ENCODE measurements at regions not wholly inside any gene's neighbourhood (a gene's known extent, or its start where the extent isn't known, plus 50 kb on each side); places are given as distances from the start of the nearest gene placed in this dataset.

DNA sequence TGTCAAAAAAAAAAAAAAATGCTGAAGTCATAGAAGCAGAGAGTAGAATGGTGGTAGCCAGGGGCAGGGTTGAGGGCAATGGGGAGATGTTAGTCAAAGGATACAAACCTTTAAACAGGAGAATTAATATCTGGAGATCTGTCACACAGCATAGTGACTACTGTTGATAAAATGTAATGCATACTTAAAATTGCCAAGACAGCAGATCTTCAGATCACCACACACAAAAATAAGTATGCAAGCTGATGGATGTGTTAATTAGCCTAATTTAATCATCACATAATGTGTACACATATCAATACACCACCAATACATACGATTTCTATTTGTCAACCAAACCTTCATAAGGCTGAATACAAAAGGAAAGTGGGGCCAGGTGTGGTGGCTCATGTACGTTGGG lies 83.5 kb upstream of the PHACTR3 start:
- intact Hi-C loops (cut with DNase I): no loop called here
- no peak for TF ChIP-seq CTCF (IDR thresholded peaks at IDR 0.05)
- Histone ChIP-seq H3K4me3 (no peak overlapping the region), H3K9me3 (no peaks in the 10 kb centered on the region), H3K27me3 (ENCODE audit: low read depth) (peaks cover 59% of the 10 kb centered on the region), H3K36me3 (no peaks in the 10 kb centered on the region), H3K27ac (no peak overlapping the region), H3K4me1 (no peaks in the 10 kb centered on the region)
- DNase-seq: no peak
- ATAC-seq: no peak

DNA sequence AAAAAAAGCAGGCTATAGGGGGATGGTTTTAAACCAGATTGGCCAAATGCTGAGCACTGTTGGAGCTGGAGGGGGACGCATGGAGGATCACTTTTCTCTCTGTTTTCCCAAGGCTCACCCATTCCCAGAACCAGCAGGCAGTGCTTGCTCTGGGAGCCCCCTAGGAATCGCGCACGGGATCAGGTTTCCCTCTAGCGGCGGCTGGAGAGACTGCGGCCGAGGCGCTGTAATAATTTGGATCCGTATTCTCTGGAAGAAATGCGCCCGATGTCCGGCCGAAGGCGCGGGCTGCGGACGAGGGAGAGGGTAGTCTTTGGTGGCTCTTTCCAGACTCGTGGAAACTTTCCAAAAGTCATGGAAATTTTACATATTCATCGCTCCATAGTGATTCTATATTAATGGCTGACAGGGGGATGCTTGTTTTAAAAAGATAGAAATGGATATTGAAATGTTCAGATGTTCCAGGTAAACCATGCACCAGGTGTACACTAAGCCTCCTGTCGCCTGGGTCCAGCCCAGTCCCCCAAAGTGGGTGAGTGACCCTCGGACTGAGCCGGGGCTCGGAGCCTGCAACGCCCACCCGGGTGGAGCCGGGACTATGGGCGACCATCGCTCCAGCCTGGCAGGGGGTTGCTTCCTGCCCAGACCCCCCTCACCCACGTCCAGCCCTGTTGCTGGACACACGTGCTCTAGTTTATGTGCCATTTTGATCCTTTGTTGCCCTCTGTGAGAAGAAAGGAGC lies 78.7 kb upstream of the PHACTR3 start:
- peak; percentile 79 for TF ChIP-seq CTCF (IDR thresholded peaks at IDR 0.05)
- intact Hi-C loops (cut with DNase I): no loop called here
- DNase-seq (no peak), ATAC-seq (peak; percentile 76 to 78)
- Histone ChIP-seq H3K27me3 (ENCODE audit: low read depth) (peaks cover 54% of the 10 kb centered on the region), H3K4me1 (no peaks in the 10 kb centered on the region), H3K27ac (no peak overlapping the region), H3K9me3 (no peaks in the 10 kb centered on the region), H3K36me3 (no peaks in the 10 kb centered on the region), H3K4me3 (no peak overlapping the region)

GRCh38 chr20:59526242-59527225 lies 77.8 kb upstream of the PHACTR3 start:
- intact Hi-C loops (cut with DNase I): no loop called here
- no peaks in the 10 kb centered on the region for H3K9me3 ChIP-seq
- no peak overlapping the region for H3K4me3 ChIP-seq
- peaks cover 50% of the 10 kb centered on the region for H3K27me3 ChIP-seq (ENCODE audit: low read depth)
- ATAC-seq: peak in 1 of 2 donors; percentile 43
- DNase-seq: no peak
- TF ChIP-seq CTCF (IDR thresholded peaks at IDR 0.05): no peak
- no peaks in the 10 kb centered on the region for H3K36me3 ChIP-seq
- H3K27ac ChIP-seq: no peak overlapping the region
- no peaks in the 10 kb centered on the region for H3K4me1 ChIP-seq

GRCh38 chr20:59530782-59531181 lies 73.6 kb upstream of the PHACTR3 start:
- DNase-seq: no peak
- Histone ChIP-seq H3K36me3 (no peaks in the 10 kb centered on the region), H3K4me3 (no peak overlapping the region), H3K27ac (no peak overlapping the region), H3K27me3 (ENCODE audit: low read depth) (peaks cover 30% of the 10 kb centered on the region), H3K4me1 (no peaks in the 10 kb centered on the region), H3K9me3 (no peaks in the 10 kb centered on the region)
- ATAC-seq: no peak
- TF ChIP-seq CTCF (IDR thresholded peaks at IDR 0.05): no peak
- intact Hi-C loops (cut with DNase I): no loop called here

DNA sequence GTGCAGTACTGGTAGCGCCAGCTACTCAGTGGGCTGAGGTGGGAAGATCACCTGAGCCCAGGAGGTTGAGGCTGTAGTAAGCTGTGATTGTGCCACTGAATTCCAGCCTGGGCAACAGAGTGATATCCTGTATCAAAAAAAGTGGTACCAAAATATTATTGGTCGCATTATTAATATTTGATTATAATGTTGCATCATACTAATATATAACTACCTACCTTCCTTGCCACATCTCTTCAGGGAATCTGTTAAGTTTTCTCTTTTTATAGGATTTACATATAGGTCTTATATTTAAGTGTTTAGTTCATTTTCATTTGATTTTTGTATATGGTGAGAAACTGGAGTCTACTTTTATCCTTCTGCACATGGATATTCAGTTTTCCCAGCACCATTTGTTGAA lies 66.3 kb upstream of the PHACTR3 start:
- intact Hi-C loops (cut with DNase I): no loop called here
- H3K36me3 ChIP-seq: no peaks in the 10 kb centered on the region
- ATAC-seq: no peak

More for the DNA sequence above, 66.3 kb upstream of the PHACTR3 start:
- Histone ChIP-seq H3K9me3 (no peaks in the 10 kb centered on the region), H3K27ac (no peak overlapping the region), H3K4me1 (no peaks in the 10 kb centered on the region), H3K4me3 (no peak overlapping the region), H3K27me3 (ENCODE audit: low read depth) (peaks cover 1% of the 10 kb centered on the region)
- TF ChIP-seq CTCF (IDR thresholded peaks at IDR 0.05): no peak
- no peak for DNase-seq

Measured in lower lobe of right lung (tissue), 2 donors.